ENCODE measurements at regions not wholly inside any gene's neighbourhood (a gene's known extent, or its start where the extent isn't known, plus 50 kb on each side); places are given as distances from the start of the nearest gene placed in this dataset.

DNA sequence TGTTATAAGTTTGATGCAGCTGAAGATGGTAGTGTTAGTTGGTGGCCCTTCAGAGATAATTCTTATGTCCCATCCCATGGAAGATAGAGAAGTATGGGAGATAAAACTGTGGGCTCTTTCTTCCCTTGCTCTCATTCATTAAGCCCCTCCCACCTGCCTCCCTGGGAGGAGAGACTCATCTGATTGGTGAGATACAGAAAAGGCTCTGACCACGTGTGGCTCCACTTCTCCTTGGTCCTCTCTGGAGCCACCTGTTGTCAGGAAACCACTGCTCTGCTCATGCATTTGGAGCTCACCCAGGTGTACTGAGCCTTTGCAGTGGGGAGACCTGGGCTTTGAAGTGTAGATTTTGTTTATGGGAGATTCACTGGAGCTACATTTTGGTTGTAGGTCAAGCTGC lies 293.2 kb upstream of the RASGRP1 start:
- DNase-seq (ENCODE audit: low read depth in 2 of 2): no peak

DNA sequence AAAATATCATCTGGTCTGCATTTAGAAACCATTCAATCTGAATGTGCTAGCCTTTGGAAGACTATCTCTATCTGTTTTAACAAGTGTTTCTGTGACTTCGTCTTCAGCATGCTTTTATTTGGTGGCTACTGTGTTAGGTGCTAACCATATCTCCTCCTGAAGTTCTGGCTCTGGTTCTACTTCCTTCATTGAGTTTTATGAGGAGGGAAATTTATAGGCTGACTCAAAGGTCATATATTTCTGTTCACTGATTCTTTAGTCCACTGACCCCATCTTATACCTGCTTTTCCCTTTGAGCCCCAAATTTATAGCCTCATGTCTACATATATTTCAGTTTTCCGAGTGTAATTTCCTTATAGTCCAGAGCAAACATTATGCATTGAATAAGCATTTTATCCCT lies 295.0 kb upstream of the RASGRP1 start:
- DNase-seq (ENCODE audit: low read depth in 2 of 2): no peak

DNA sequence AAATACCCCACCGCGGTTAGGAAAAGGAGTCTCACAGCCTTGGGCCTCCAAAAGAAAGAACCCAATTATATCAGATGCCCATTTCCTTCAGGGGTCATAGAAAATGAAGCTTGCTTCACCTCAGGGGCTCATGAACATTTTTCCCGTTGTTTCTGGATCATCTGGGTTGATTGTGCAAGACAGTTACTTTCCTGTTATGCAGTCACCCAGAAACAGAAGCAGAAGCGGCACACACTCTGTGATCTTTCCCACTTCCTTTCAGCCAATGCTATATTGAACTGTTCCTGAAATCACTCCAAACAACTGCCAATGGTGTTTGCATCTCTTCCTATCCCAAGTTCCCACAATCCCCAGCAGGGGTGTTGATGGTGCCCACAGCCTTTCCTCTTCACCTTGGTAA lies 295.6 kb upstream of the RASGRP1 start:
- no peak for DNase-seq (ENCODE audit: low read depth in 2 of 2)

DNA sequence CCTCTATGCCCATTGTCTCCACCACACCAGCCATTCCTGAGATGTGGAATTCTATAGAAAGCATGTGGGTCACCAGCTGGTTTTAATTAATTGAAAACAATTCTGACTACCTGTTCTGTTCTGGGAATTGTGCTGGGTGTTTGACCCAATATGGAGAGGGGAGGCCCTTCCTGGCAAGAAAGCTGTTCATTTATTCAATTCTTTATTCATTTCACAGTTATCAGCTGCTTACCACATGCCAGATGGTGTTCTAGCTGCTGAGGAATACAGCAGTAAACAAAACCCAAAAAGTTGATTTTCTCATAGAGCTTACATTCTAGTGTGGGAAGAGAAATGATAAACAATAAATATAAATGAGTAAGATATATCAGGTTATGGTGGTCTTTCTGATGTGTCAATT lies 296.1 kb upstream of the RASGRP1 start:
- no peak for DNase-seq (ENCODE audit: low read depth in 2 of 2)

DNA sequence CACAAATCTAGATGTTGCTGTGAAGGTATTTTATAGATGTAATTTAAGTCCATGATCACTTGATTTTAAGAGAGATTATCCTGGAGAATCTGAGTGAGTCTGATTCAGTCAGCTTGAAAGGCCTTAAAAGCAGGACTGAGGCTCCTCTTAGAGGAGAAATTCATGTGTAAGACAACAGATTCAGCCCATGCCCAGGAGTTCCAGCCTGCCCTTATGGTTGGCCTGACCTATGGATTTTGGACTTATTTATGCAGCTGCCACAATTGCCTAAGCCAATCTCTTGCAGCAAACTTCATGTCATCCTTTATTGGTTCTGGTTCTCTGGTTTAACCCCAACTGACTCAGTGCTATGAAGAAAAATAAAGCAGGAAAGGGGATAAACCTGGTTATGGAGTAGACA lies 296.5 kb upstream of the RASGRP1 start:
- no peak for DNase-seq (ENCODE audit: low read depth in 2 of 2)

DNA sequence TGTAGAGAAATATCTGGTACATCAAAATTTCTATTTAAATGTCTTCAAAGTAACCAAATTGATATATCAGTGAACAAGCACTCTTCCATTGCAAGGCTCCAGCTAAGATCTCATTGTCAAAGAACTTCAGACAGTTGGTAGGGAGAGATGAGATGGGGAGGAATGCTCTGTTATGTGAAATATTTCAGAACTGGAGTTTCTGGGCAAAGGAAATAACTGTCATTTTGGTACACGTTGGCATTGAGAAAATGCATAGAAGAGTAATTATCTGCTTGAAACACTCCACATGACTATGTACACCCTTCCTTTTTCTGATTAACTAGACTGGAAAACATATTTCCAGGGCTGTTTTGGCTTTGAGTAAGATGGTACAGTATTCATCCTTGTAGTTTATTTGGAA lies 297.5 kb upstream of the RASGRP1 start:
- DNase-seq (ENCODE audit: low read depth in 2 of 2): no peak

DNA sequence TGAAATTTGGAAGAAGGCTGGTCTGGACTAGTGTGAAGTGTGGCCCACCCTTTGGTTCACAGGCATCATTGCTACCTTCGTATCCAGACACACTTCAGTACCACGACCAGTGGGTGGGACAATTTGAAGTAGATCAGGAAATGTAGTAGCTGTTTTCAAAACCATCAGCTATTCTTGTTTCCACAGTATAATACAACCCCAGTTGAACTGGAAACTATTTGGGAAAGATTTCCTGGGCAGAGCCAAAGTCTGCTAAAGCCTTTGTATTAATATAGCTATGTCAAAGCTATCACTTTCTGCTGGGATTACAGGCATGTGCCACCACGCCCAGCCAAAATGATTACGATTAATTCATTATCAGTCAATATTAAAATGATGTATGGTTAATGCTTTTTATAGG lies 298.8 kb upstream of the RASGRP1 start:
- DNase-seq (ENCODE audit: low read depth in 2 of 2): no peak

DNA sequence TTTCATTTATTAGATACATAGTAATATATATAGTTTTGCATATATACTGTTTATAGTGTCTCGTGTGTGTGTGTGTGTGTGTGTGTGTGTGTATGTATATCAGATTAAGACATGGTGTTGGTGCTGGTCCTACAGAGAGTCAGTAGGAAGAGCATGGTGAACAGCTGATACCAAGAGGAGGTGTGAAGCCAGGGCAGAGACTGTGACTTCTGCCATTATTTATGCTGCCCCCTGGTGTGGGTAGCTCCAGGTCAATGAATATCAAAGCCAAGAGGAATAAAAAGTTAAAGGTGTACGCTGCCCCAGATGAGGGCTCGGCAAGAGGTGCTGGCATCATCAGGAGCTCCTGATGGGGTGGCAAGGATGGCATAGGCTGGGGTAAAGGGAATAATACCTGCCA lies 299.5 kb upstream of the RASGRP1 start:
- DNase-seq (ENCODE audit: low read depth in 2 of 2): no peak

DNA sequence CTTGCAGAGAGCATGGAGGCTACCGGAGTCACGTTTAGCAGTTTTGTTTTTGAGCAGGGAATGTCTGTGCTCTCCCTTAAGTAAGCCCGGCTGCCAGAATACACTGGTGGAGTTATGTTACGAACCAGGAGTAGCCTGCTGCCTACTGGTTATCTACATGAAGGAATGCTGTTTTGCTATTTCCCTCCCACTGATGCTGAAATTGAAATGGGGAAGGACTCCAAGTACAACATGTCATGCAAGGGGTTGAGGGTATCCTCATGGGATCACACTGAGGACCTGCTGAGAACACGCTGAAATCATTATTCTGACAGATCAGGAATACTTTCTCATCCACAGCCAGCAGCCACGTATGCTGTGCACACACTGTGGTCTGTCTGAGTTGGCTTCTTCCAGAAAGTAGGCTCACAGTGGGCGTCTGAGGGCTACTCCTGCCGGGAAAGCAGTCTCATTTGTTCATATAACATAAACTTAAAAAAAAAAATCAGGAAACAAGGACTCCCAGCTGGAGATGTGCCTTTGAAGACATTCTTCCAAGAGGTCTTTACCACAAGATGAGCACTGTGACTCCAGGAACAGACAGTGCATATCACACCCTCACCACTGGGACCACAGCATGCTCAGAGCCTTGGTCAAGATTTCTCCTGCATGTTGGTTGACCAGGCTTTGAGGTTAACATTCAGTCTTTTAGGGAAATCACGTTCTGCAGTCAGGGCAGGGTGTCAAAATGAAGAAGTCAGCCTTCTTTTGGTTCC lies 300.4 kb upstream of the RASGRP1 start:
- DNase-seq (ENCODE audit: low read depth in 2 of 2): no peak

DNA sequence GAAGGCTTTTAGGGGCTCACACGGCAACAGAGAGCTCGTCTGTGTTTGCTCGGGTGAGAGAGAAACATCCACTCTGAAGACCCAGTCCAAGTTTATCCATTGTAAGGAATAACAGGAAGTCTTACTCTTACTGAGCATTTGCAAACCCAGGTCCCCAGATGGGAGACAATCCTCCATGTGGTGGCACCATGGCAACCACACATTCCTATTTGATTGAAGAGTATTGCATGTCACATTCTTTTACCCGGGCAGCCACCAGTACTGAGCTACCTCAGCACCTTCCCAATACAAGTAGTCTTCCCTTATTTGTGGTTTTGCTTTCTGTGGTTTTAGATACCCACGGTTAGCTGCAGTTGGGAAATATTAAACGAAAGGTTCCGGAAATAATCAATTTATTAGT lies 302.9 kb upstream of the RASGRP1 start:
- no peak for DNase-seq (ENCODE audit: low read depth in 2 of 2)

DNA sequence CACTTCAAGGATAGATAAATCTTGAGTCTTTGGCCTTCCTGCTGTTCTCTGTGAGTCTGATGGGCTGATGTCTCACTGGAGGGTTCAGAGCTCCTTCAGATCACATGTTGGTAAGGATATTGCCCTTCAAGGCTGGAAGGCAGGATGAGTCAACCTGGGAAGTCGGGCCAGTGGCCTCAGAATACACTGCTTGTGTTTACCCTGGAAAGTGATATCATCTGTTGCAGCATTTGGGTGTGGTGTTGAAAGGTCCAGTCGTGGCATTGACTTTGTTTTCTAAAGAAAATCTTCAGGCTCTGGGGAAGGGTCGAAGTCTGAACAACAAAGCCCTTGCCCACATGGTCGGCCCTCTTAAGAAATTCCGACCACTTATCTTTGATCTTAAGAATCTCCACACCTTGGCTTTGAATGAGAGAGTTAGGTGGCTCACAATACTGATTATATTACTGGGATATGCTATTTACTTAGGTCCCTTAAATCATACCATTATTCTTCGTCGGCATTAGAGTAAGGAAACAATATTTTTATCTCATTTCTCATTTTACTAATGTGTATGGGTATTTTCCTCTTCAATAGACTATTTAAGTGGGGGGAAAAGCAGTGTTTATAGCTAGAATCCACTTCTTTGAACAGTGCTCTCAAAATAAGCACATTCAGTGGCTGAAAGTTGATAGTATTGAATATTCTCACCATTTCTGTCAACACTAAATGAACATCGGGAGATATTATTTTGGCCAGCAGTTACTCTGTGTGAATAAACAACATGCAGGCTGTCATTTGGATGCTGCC lies 303.9 kb upstream of the RASGRP1 start:
- DNase-seq (ENCODE audit: low read depth in 2 of 2): no peak

DNA sequence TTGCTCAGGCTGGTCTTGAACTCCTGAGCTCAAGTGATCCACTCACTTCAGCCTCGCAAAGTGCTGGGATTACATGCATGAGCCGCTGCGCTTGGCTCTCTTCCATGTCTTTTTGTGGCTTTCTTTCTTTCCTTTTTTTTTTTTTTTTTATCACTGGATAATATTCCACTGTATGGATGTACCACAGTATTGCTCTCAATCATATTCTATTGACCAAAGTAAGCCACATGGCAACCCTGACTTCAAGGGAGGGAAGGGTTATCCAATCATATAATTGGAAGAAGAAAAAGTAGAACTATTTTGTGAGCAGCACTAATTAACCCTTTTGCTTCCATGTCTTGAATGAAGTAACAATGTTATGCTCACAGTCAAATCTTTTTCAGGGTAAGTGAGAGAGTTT lies 307.0 kb upstream of the RASGRP1 start:
- DNase-seq (ENCODE audit: low read depth in 2 of 2): no peak

DNA sequence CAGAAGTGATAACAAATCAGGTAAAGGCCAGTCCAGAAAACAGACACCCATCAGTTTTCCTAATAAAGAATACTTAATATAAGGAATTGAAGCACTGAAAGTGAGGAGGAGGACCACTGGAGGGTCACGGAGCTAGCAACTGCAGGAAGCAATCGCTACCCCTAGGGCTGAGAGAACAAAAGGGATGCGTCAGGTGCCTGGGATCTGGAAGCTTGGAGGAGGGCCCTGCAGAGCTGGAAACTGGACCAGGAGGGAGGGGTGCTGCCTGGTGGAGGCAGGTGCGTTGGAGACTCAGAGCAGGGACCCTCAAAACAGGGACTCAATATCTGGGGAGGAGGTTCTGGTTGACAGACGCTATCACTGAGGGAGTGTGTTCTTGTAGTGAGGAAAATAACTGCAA lies 308.1 kb upstream of the RASGRP1 start:
- no peak for DNase-seq (ENCODE audit: low read depth in 2 of 2)

DNA sequence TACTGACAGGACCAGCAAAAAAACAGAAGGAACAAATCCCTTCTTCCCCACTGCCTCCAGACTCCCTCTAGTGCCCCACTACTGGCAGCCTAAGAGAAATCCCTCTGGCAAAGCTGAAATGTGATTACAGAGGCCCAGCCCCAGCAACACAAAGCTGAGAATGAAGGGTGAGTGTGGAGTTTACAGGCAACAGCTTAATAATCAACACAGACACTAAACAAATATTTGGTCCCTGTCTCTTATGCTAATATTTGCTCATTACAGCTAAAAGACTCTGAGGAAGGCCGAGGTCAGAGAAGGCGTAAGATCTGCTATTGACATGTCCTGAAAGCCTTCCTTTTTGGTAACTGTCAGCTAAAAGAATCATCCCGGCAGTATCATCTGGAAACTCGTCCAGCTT lies 308.5 kb upstream of the RASGRP1 start:
- DNase-seq (ENCODE audit: low read depth in 2 of 2): no peak

DNA sequence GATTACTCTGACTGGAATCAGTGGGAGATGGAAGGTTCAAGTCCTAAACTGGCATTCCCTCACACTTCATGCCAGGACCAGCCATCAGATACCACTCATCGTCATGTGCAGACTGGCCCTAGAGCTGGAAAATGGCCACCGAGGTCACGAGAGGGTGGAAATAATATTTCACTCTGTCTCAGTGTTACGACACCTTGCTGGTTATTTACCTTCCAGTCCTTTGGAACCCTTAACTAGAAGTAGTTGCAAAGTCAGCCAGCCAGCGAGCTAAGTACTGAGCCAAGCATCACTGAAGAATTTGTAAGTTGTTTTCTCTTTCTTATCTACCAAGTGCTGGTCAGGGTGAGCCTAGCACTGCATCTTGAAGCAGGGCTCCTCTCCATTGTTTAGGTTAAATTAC lies 309.9 kb upstream of the RASGRP1 start:
- no peak for DNase-seq (ENCODE audit: low read depth in 2 of 2)

DNA sequence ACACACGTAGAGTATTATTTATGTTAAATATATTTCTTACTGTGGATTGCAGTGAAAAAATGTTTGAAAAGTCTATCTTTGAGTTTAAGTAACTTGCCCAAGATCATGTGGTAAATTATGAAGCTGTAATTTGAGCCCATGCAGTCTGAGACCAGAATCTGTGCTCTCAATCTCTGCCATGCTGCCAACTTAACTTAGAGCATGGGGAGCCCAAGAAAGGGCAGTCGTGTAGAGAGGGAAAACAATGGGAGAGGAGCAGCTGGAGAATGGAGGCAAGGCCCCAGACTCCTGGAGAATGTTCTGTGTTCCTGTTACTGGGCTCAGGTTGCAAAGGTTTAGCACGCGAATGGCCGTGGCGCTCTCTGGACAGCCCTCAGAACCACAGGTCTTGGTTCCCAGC lies 311.6 kb upstream of the RASGRP1 start:
- no peak for DNase-seq (ENCODE audit: low read depth in 2 of 2)

DNA sequence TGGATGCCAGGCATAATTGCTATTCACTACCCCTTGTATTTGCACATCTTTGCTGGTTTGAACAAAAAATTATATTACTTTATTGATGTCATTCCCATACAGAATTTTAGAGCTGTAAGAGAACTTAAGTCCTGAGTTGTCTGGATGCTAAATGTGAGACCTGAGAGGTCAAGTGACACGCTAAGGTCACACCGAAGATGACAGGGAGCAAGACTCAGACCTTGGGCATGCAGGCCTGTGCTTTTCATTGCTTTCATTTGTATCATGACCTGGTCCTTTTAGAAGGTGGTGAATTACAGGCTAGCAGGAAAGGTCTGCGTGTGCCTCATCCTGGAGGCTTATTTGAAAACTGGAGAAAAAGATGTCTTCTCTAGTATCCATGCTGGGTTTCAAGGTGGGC lies 312.0 kb upstream of the RASGRP1 start:
- DNase-seq (ENCODE audit: low read depth in 2 of 2): no peak

DNA sequence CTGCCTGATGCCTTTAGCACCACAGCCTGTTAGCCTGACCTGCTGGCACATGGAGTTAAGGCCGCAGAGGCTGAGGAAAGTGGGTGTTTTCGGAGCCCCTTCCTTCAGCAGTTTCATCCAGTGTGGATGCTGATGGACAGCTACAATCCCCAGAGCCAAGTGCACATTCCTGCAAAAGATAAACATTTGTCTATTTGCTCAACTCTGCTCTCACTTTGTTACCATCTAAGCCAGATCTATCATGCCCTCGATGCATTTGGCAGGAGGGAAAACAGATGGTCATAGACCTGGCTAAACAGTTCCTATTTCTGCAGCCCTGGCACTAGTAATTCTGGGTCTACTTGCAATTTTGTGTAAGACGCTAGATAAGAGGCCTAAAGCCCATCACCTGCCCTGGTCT lies 312.9 kb upstream of the RASGRP1 start:
- DNase-seq (ENCODE audit: low read depth in 2 of 2): no peak

DNA sequence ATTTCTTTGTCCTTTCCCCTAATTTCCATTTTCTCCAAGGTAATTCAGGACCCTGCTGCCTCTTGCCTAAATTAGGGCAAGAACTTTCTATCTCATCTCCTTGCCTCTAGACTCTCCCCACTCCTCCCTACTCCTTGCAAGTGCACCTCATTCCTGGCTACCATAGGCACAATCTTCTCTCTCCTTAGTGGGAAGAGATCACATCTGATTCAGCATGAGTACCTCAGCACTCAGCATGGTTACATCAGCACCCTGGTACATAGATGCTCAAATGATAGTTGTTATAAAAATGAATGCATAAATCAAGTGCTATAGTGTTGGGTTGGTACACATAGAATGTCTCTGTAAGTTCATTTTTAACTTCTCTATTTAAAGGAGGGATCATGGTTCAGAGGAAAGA lies 313.4 kb upstream of the RASGRP1 start:
- DNase-seq (ENCODE audit: low read depth in 2 of 2): no peak

DNA sequence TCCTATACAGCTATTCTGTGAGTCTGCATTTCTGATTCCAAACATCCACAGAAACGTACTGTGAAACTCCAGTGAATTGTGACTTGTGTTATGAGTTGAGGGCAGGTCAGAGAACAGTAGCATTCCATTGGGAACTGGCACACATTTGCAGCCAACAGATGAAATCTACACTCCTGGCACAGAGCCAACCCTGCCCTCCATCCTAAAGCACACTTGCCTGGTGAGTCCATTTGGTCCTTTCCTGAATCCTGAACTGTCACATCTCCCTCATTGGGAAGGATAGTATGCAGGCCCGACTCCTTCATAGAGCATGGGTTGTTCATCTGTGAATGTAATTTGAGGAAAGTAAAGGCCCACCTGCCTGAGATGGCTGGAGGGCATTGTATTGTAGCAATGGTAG lies 314.3 kb upstream of the RASGRP1 start:
- no peak for DNase-seq (ENCODE audit: low read depth in 2 of 2)

DNA sequence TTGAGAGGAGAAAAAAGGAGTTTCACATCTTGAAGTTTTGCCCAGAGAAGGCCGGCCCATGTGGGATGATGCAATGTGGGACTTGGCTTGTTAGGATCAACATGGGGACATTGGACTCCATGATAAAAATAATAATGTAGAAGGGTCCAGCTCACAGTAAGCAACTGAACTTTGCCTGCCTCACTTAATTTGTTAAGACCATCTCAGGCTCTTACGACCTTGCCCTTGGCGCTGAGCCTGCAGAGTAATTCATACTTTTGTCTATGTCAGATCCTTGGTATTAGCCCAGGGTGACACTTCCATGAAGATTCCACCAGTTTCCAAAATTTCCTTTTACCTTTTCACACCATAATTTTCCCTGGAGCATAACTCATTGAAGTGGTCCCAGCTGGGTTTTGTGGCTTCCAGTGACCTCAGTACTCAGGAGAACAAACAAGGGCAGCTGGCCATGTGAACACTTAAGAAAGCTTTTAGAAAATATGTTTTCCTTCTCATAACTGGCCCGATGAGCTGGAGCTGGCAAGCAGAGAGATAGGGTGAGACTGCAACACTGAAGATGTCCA lies 315.4 kb upstream of the RASGRP1 start:
- DNase-seq (ENCODE audit: low read depth in 2 of 2): no peak

DNA sequence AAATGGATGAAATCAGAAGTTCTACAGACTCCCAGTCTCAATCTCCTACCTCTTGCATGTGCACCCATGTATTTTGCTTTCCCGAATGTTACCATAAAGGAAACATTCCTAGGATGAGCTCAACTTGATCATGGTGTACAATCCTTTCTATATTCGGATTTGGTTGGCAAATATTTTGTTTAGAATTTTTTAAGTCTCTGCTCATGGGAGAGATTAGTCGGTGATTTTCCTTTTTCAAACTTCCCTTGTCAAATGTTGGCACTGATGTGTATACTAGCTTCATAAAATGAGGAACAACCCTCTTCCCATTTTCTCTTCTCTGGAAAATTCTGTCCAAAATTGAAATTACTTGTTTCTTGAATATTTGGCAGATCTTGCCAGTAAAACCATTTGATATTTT lies 317.6 kb upstream of the RASGRP1 start:
- no peak for DNase-seq (ENCODE audit: low read depth in 2 of 2)

DNA sequence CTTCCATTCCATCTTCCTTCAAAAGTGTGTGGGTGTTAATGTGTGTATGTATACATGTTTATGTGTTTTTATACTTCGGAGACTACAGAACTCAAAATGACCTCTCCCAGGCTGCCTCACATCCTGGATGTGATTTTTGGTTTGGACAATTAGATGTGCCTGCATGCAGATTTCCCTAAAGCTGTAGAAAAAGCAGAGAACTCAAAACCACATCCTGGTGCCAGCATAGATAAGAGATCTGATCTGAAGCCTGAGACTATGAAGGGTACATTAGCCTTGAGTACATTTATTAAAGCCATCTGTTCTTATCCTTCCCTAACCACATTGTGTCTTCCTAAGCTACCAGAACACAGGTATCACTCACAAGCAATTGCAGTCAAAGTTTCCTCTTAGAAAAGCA lies 319.4 kb upstream of the RASGRP1 start:
- DNase-seq (ENCODE audit: low read depth in 2 of 2): no peak
